GM19324 (cell line): ENCODE measurements at regions not wholly inside any gene's neighbourhood (a gene's known extent, or its start where the extent isn't known, plus 50 kb on each side); places are given as distances from the start of the nearest gene placed in this dataset.

Source experiments
- ATAC-seq: cut with Tn5 transposase; IDR thresholded peaks from one replicate; pipeline ENCODE4 v1.9.1; 2021; ENCODE audit warnings: mild to moderate bottlenecking, moderate library complexity; ENCODE audit not compliant: unreplicated experiment, low FRiP score

DNA sequence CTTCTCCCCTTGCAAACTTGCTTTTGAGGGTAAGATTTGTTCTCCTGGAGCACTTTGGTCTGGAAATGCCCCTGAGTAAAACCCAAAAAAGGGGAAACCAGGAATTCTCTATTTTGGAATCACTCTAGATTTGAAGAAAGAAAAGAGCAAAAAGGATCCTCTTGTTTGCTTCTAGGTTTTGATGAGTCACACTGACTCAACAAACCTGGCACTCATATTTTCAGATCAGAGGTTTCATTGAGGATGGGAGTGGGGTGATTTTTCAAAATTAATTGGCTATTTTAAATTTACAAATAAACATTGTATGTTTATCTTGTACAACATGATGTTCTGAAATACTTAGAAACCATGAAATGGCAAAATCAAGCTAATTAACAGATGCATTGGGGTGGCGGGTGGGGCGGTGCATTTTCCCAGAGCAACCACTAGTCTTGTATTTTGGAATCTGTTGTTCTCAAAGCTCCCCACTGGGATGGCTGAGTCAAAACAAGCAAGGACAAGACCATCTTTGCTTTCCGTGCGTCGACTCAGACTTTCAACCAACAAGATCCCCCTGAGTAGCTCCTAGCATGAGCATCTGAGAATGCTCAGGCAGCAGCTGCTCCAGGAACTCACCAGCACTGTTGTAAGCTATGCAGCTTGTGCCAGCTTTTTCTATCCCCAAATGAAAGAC lies 451.4 kb downstream of the WDR72 start:
- no peak for ATAC-seq

- ATAC-seq = no peak
These were observed 453.9 kb downstream of the WDR72 start for GRCh38 chr15:53305554-53305953.

DNA sequence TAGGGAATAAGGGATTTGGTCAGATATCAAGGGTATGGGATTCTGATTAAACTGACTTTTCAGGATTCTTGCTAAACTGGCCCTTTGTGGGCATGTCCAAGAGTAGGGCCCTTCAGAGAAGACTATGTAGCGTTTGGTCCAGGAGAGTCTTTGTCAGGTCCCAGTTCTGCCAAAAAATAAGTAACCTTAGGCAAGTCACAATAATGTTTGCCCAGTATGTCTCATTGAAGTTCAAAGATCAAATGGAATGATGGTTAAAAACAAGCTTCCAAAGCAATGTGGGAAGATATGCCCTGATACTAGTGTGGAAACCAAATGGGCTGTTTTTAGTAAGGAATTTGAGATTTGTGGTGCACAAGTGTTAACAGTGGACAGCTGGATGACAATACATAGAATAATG lies 454.4 kb downstream of the WDR72 start:
- ATAC-seq = no peak

DNA sequence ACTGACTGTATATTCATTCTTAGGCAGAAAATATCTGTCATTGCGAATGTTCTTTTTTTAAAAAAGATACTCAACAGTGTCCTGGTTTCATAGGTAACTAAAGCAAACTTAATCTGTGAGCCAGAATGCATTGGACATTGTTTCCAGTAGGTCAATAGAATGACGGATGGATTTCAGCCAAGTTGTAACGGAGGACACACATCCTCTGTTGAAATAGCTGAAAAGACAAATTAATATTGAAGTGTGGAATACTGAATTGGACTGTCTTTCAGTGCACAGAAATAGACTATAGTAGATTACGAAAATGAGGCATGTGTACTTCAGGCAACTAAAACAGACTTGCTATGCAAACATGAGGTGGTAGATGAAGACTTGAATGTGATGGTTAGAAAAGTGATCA lies 461.6 kb downstream of the WDR72 start:
- ATAC-seq = no peak

- no peak for ATAC-seq
These were observed 462.9 kb downstream of the WDR72 start for GRCh38 chr15:53296603-53297002.

DNA sequence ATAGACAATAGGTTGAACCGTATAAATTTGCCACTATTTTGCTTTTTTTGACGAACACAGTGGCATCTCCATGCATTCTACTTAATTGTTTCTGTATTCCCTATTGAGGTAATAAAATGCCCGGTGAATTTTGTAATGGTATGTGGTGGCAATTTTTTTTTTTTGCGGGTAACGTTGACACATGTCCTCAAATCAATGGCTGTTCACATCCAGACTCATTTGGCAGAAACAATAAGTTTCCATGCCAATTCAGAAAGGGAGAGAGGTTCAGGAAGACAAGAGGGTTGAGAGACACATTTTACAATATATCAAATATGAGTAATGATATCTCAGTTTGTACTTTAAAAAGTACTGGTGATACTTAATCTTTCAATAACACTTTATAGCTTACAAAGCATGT lies 463.9 kb downstream of the WDR72 start:
- no peak for ATAC-seq

GRCh38 chr15:53288542-53288941 lies 470.9 kb downstream of the WDR72 start:
- no peak for ATAC-seq

DNA sequence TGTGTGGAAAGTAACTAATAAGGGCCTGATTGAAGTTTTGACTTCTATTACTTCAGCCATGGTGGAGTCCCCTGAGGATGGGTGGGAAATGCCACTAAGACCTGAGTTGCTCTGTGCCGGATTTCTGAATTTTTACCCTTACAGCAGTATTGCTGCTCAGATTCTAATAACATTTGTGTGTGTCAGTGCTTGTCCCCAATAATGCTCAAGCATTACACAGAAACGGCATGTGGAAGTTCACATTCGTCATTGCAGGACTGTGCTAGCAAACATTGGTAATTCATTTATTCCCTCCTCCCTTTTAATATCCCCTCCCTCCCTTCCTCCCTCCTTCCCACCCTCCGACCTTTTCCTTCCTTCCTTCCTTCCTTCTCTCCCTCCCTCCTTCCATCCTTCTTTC lies 484.5 kb upstream of the ONECUT1 start:
- ATAC-seq = no peak

GRCh38 chr15:53272116-53272515 lies 482.0 kb upstream of the ONECUT1 start:
- ATAC-seq = no peak

DNA sequence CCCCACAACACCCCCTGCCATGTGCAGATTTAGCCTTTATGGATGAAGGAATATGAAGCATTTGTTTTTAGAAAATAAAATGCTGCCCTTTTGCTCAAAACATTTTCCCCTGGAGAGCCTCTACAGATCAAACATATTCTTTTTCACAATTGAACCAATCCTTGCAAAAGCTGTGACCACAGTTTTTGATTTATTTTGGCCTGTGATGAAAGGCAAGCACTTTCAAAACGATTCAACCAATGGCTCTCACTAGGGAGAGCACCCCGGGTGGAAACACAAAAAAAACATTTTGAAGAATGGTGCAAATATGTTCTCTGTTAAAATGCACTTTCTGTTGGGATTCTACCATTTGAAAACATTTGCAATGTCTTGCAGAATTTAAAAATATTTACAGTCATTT lies 476.0 kb upstream of the ONECUT1 start:
- ATAC-seq = no peak

DNA sequence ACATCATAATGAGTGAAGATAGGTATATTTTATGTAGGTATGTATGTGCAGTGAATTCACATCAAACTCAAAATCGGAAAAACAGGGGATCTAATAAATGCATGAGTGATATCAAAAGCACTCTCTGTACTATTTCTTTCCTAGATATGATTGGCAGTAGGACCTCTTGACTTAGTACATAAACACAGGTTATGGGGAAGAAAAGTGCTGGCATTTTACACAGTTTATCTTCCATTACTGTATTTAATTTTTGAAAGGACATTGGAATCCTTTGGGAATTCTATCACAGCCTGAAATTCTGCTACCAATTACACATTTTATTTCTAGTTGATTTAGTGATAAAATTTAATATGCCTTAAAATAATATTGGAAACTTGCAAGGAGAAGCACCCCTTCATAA lies 470.5 kb upstream of the ONECUT1 start:
- ATAC-seq = no peak

DNA sequence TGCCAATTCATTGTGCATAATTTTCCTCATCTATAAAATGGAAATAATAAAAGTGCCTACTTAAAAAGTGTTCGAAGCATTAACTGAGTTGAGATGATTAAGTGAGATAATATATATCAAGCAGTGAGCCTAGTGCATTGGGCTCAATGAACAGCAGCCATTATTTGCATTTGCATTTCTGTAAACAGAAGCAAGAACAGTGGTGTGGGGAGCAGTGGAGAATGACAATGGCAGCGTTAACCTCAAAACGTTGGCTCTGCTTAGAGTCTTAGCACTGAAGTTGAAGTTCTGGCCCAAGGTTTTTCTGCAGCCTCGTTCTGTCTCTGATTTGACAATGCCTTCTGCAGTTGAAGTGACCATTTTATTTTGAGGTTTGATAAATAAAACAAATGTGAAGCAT lies 466.3 kb upstream of the ONECUT1 start:
- no peak for ATAC-seq

- ATAC-seq = no peak
These were observed 465.9 kb upstream of the ONECUT1 start for GRCh38 chr15:53256043-53256442.

DNA sequence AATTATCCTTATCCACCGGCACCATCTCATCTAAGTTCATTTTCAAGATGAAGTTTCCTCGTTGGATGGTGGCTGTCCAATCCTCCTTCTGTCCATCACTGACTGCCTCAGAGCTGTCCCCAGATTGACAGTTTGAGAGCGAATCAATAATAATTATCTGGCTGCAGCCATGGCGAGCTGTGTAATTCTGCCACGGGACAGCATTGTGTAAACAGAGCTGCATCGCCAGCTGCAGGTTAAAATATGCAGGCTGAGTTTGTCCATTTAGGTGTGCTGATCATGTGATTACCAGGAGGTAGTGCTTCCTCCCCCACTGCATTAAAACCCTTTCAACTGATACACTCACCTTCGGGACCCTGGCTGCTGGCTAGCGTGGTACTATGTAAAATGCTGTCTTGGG lies 461.9 kb upstream of the ONECUT1 start:
- ATAC-seq = no peak

GRCh38 chr15:53251523-53251922 lies 461.4 kb upstream of the ONECUT1 start:
- no peak for ATAC-seq

DNA sequence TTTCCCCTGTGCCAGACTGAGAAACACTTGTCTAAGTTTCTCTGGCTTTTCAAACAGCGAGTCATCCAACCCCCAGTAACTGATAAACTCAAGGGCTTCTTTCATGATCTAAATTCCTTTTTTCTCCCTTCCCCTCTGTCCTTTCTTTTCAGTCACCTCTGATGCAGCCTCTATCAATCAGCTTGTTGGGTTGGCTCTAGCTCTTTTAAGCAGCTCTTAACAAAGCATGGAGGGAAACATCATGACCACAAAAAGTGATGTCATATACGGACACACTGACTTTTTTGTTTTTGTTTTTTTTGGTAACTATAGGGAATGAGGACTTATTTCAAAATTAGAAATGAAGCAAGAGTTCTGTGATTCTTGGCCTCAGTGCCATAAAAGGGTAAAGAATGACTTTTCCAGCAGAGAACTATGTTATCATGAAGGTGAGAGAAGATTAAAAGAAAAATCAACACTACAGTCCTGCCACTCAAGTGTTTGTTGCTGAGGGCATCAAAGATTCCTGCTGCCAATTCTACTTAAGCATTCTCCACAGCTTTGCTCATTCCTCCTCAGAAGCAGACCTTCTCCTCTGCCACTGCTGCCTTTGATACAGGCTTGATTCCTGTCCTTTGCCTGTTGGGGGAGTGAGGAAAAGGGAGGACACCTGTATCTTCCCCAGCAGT lies 457.0 kb upstream of the ONECUT1 start:
- no peak for ATAC-seq

DNA sequence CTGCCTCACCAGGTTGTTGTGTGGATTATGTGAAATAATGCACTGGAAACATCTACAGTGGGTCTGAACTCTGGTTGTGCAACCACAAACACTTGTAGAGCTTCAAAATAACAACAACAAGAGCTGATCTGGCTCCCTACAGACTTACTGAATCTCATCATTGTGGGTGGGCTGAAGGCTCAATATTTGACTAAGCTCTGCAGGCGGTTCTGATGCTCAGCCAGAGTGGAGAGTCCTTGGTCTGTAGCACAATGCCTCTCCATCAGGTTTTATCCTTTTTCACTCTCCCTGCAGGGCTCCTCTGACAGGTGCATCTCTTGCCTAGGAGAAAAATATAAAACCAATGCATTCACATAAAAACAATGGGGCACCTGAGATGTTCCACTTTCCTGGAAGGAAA lies 456.3 kb upstream of the ONECUT1 start:
- no peak for ATAC-seq

DNA sequence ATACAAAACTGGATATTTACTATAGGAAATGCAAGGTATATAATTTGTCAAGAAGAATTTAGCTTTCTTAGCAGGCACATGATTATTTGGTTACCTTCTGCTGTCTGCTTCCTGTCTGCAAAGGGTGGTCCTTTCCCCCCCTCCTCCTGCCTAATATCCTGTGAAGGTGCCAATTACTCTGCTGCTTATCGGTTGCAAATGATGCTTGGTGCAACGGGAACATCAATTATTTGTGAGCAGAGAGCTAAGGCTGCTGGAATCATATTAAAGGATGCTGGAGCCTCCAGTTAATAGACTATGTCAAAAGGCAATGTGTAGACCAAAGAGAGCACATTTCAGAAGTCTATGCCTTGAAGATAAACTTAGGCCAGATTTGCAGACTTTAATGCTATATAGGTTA lies 443.7 kb upstream of the ONECUT1 start:
- ATAC-seq = no peak

- no peak for ATAC-seq
These were observed 440.3 kb upstream of the ONECUT1 start for GRCh38 chr15:53230473-53230872.

GRCh38 chr15:53226559-53226958 lies 436.4 kb upstream of the ONECUT1 start:
- no peak for ATAC-seq

DNA sequence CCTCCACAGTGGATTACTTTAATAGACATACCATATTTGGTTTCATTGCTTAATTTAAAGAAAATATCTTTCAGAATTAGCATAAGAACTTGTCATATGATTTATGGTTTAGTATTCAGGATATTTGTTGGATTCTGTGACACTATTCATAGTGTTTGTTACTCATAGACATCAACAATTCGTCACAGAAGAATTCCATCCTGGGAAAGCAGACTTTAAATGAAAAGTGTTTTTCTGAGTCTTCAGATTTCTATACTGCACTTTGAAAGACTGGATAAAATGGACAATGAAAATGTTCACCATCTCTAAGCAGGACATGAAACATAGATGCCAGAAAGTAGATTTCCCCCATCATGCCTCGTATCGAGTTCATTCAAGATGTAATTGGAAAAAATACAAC lies 435.6 kb upstream of the ONECUT1 start:
- ATAC-seq = no peak

DNA sequence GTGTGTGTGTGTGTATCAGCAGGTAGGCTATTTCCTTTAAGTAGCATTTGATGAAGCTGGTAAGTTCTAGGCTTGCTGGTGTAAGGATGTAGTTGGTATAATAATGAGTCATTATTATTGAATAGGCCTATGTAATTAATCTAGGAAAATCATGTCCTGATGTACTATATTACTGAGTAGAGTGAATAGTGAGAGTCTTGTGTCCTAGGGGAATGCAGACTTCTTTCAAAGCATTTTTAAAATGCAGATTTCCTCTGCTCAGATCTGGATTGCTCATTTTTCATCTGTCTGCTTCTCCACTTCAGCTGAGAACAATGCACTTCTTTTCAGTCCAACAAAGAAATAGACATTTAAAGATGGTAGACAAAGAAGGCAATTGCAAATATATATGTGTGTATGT lies 434.2 kb upstream of the ONECUT1 start:
- ATAC-seq = no peak

DNA sequence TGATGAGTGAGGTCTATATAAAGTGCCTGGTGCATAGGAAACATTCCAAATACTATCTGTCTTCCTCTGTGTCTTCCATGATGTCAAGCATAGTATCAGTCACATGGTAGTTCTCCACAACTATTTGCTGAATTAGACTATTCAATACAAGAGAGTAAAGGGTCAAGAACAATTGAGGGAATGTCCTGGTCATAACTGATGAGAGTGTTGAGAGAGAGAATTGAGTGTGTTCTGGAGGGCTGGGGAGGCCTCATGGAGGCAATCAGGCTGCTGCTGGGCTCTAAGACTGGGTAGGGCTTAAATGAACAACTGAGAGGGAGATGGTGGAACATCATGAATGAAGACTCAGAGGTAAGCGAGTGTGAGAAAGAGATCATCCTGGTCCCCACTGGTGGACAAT lies 433.7 kb upstream of the ONECUT1 start:
- no peak for ATAC-seq
